H1 (cell line): ENCODE measurements at regions not wholly inside any gene's neighbourhood (a gene's known extent, or its start where the extent isn't known, plus 50 kb on each side); places are given as distances from the start of the nearest gene placed in this dataset.

ENCODE experiments used
- CTCF ChIA-PET: fragments of 300-600 bp; sonication (Branson Sonifier 250); formaldehyde crosslinking; loops from one replicate; lab custom pipeline; 2021; ENCODE audit not compliant: partially characterized antibody; lab: Charles Lee
- POLR2A ChIA-PET: fragments of 300-600 bp; sonication (Branson Sonifier 250); formaldehyde crosslinking; loops from one replicate; lab custom pipeline; 2021; ENCODE audit warnings: inconsistent platforms; ENCODE audit not compliant: partially characterized antibody; lab: Charles Lee
- DNase-seq, 2 experiments: peaks; one replicate each; pipeline versions ENCODE4 v3.0.0 to v3.0.0-alpha.2; 2010 to 2022; ENCODE audit warnings: low spot score in 2 of 2, low read depth in 1 of 2, mixed read lengths in 1 of 2
- FAIRE-seq: peaks from 2 replicates; lab custom pipeline; 2011; peaks lifted over from hg19 to GRCh38; lab: Jason Lieb, UNC
- H2AFZ ChIP-seq: 2 replicates; pipeline ENCODE4 v1.8.1; 2012; ENCODE audit warnings: low read length, inconsistent platforms
- H2AK5ac ChIP-seq: 2 replicates; pipeline ENCODE4 v1.6.1; 2013; ENCODE audit warnings: low read depth, low read length
- H2BK120ac ChIP-seq: replicated peaks from 2 replicates; pipeline ENCODE3; 2013; ENCODE audit warnings: low read depth, low read length, inconsistent platforms
- H2BK12ac ChIP-seq: 2 replicates; pipeline ENCODE4 v1.6.1; 2013; ENCODE audit warnings: low read depth, low read length
- H2BK15ac ChIP-seq: 2 replicates; pipeline ENCODE4 v1.6.1; 2013; ENCODE audit warnings: low read length
- H2BK20ac ChIP-seq: 2 replicates; pipeline ENCODE4 v1.6.1; 2013; ENCODE audit warnings: low read length
- H2BK5ac ChIP-seq: 2 replicates; pipeline ENCODE4 v1.6.1; 2013; ENCODE audit warnings: low read depth, low read length
- H3K14ac ChIP-seq: 2 replicates; pipeline ENCODE4 v1.6.1; 2013; ENCODE audit warnings: inconsistent platforms; ENCODE audit not compliant: insufficient read length
- H3K18ac ChIP-seq: 2 replicates; pipeline ENCODE4 v1.6.1; 2013; ENCODE audit warnings: low read length; ENCODE audit errors: extremely low read depth
- H3K23ac ChIP-seq: 2 replicates; pipeline ENCODE4 v1.6.1; 2013; ENCODE audit warnings: inconsistent platforms; ENCODE audit not compliant: insufficient read length
- H3K23me2 ChIP-seq: 2 replicates; pipeline ENCODE4 v1.6.1; 2013; ENCODE audit warnings: low read depth, low read length
- H3K27ac ChIP-seq: 2 replicates; pipeline ENCODE4 v1.6.1; 2011; ENCODE audit warnings: low read depth, low read length, inconsistent platforms
- H3K27me3 ChIP-seq, 4 experiments: replicated peaks in 1 of 4; 1 replicate in 1 of 4; 2 replicates in 3 of 4; pipeline versions ENCODE4 v1.6.1 to v1.8.1; 2011 to 2013; ENCODE audit warnings: low read length in 3 of 4, mild to moderate bottlenecking in 3 of 4, inconsistent platforms in 2 of 4, mixed read lengths in 2 of 4, moderate library complexity in 1 of 4; ENCODE audit not compliant: control insufficient read depth in 3 of 4, insufficient read depth in 3 of 4; ENCODE audit errors: extremely low read depth in 1 of 4
- H3K36me3 ChIP-seq, 4 experiments: 2 replicates each; pipeline versions ENCODE4 v1.6.1 to v1.8.1; 2011 to 2013; ENCODE audit warnings: mild to moderate bottlenecking in 4 of 4, low read length in 3 of 4, moderate library complexity in 2 of 4, control low read depth in 1 of 4, inconsistent platforms in 1 of 4; ENCODE audit not compliant: insufficient read depth in 4 of 4, control insufficient read depth in 2 of 4
- H3K4ac ChIP-seq: replicated peaks from 2 replicates; pipeline ENCODE3; 2013; ENCODE audit warnings: low read length, low read depth, mixed read lengths, inconsistent platforms; ENCODE audit not compliant: insufficient read length
- H3K4me1 ChIP-seq, 4 experiments: replicated peaks in 1 of 4; 1 replicate in 1 of 4; 2 replicates in 3 of 4; pipeline versions ENCODE4 v1.6.1 to v1.8.1; 2011 to 2013; ENCODE audit warnings: low read length in 3 of 4, inconsistent platforms in 2 of 4, mixed read lengths in 1 of 4; ENCODE audit not compliant: insufficient read depth in 4 of 4, control insufficient read depth in 3 of 4
- H3K4me2 ChIP-seq, 2 experiments: 2 replicates each; pipeline versions ENCODE4 v1.6.1 to v1.8.1; 2011 to 2013; ENCODE audit warnings: low read depth in 2 of 2, low read length in 2 of 2, control low read depth in 1 of 2, inconsistent platforms in 1 of 2, mild to moderate bottlenecking in 1 of 2; ENCODE audit not compliant: insufficient read depth in 1 of 2
- H3K4me3 ChIP-seq, 4 experiments: fragments of 200-600, 300-600 bp in 1 of 4; sonication (generic), shearing (Covaris generic), sonication (Bioruptor Twin) in 1 of 4; 2 replicates each; pipeline versions ENCODE4 v1.5.1 to v1.8.1; 2011 to 2016; ENCODE audit warnings: low read length in 4 of 4, low read depth in 3 of 4, control low read depth in 2 of 4, inconsistent platforms in 2 of 4, mild to moderate bottlenecking in 2 of 4, mixed read lengths in 1 of 4, moderate library complexity in 1 of 4; ENCODE audit not compliant: insufficient read depth in 2 of 4; ENCODE audit errors: extremely low read depth in 1 of 4
- H3K56ac ChIP-seq: replicated peaks from 2 replicates; pipeline ENCODE3; 2013; ENCODE audit warnings: low read depth, mild to moderate bottlenecking, mixed read lengths, low read length, inconsistent platforms; ENCODE audit not compliant: insufficient read length
- H3K79me1 ChIP-seq: 2 replicates; pipeline ENCODE4 v1.6.1; 2013; ENCODE audit warnings: low read depth, low read length, control low read depth
- H3K79me2 ChIP-seq, 2 experiments: 2 replicates each; pipeline versions ENCODE4 v1.6.1 to v1.8.1; 2012 to 2013; ENCODE audit warnings: low read length in 2 of 2, mild to moderate bottlenecking in 2 of 2, inconsistent platforms in 1 of 2; ENCODE audit not compliant: insufficient read depth in 2 of 2, control insufficient read depth in 1 of 2
- H3K9ac ChIP-seq, 4 experiments: replicated peaks in 1 of 4; 1 replicate in 1 of 4; 2 replicates in 3 of 4; pipeline versions ENCODE4 v1.6.1 to v1.8.1; 2011 to 2013; ENCODE audit warnings: low read depth in 3 of 4, low read length in 3 of 4, control low read depth in 2 of 4, mild to moderate bottlenecking in 2 of 4, moderate library complexity in 2 of 4, inconsistent platforms in 1 of 4; ENCODE audit errors: extremely low read depth in 1 of 4
- H3K9me3 ChIP-seq, 2 experiments: 2 replicates each; pipeline versions ENCODE4 v1.6.1 to v1.8.1; 2012 to 2013; ENCODE audit warnings: mild to moderate bottlenecking in 2 of 2, moderate library complexity in 2 of 2, control low read depth in 1 of 2, inconsistent platforms in 1 of 2, low read depth in 1 of 2, low read length in 1 of 2, mixed read lengths in 1 of 2; ENCODE audit not compliant: insufficient read depth in 2 of 2
- H4K20me1 ChIP-seq, 2 experiments: replicated peaks in 1 of 2; 2 replicates each; pipeline versions ENCODE3 to v1.8.1; 2011 to 2013; ENCODE audit warnings: inconsistent platforms in 2 of 2, low read length in 2 of 2, mild to moderate bottlenecking in 1 of 2; ENCODE audit not compliant: insufficient read depth in 2 of 2, control insufficient read depth in 1 of 2
- H4K5ac ChIP-seq: 2 replicates; pipeline ENCODE4 v1.6.1; 2013; ENCODE audit warnings: low read length, low read depth, mixed read lengths, inconsistent platforms; ENCODE audit not compliant: insufficient read length
- H4K8ac ChIP-seq: 2 replicates; pipeline ENCODE4 v1.8.0; 2013; ENCODE audit warnings: mild to moderate bottlenecking, moderate library complexity, low read length, inconsistent platforms; ENCODE audit not compliant: insufficient read depth; ENCODE audit errors: extremely low read depth
- H4K91ac ChIP-seq: replicated peaks from 2 replicates; pipeline ENCODE3; 2013; ENCODE audit warnings: low read length, mixed read lengths, inconsistent platforms; ENCODE audit not compliant: insufficient read length
- ATF2 ChIP-seq: IDR thresholded peaks from 2 replicates; pipeline ENCODE4 v1.6.1; 2012; ENCODE audit warnings: low read length, inconsistent platforms
- ATF3 ChIP-seq: IDR thresholded peaks from 2 replicates; pipeline ENCODE4 v1.6.1; 2011; ENCODE audit warnings: low read depth, mild to moderate bottlenecking, low read length; ENCODE audit not compliant: insufficient read depth
- BRCA1 ChIP-seq: IDR thresholded peaks from 2 replicates; pipeline ENCODE4 v1.6.1; 2012; ENCODE audit warnings: low read depth, low read length, improper control_type of control experiment
- CBX8 ChIP-seq: fragments of 300-800, 300-1000 bp; sonication (generic); IDR thresholded peaks from 2 replicates; pipeline ENCODE4 v1.7.1; 2016; ENCODE audit warnings: low read depth, low read length, borderline replicate concordance
- CHD1 ChIP-seq: IDR thresholded peaks from 2 replicates; pipeline ENCODE4 v1.6.1; 2012; ENCODE audit warnings: low read depth, low read length, improper control_type of control experiment
- POU5F1 ChIP-seq: IDR thresholded peaks from 2 replicates; pipeline ENCODE4 v1.6.1; 2011; ENCODE audit warnings: low read depth, mild to moderate bottlenecking, low read length, moderate library complexity
- RAD21 ChIP-seq, 2 experiments: IDR thresholded peaks in 1 of 2; conservative IDR thresholded peaks in 1 of 2; 2 replicates each; pipeline ENCODE4 v1.6.1; 2011; ENCODE audit warnings: low read depth in 2 of 2, low read length in 2 of 2, improper control_type of control experiment in 1 of 2, inconsistent platforms in 1 of 2, mild to moderate bottlenecking in 1 of 2, moderate library complexity in 1 of 2
- RNF2 ChIP-seq: fragments of 200-900, 300-1000 bp; sonication (generic); IDR thresholded peaks from 2 replicates; pipeline ENCODE4 v1.7.1; 2016; ENCODE audit warnings: borderline replicate concordance, low read depth, mild to moderate bottlenecking, antibody characterized with exemption, low read length; ENCODE audit not compliant: poor library complexity, severe bottlenecking; ENCODE audit errors: missing control alignments
- SP4 ChIP-seq: IDR thresholded peaks from 2 replicates; pipeline ENCODE4 v1.6.1; 2012; ENCODE audit warnings: low read length, inconsistent platforms
- TAF1 ChIP-seq: IDR thresholded peaks from 2 replicates; pipeline ENCODE4 v1.6.1; 2011; ENCODE audit warnings: mild to moderate bottlenecking, low read depth, low read length
- WGBS, 2 experiments: shearing (Covaris generic) in 1 of 2; methylation state at CpG; one replicate each; pipeline versions ENCODE4 v1.1.6 to v1.1.7; 2013 to 2015; ENCODE audit warnings: low lambda C conversion rate in 2 of 2, mixed read lengths in 2 of 2, inconsistent platforms in 1 of 2, low coverage in 1 of 2, missing lambda C conversion rate in 1 of 2; ENCODE audit not compliant: insufficient replicate concordance in 2 of 2, insufficient coverage in 1 of 2, insufficient read length in 1 of 2; ENCODE audit errors: extremely low coverage in 1 of 2, missing lambda C conversion rate in 1 of 2; 5-methylcytosine and 5-hydroxymethylcytosine counted together

GRCh38 chr6:139844907-139845306 lies 470.5 kb upstream of the CITED2 start (continued):
- TF ChIP-seq TAF1: no peak

- Histone ChIP-seq H3K4ac (no peak overlapping the region), H3K27me3 (no peaks in the 10 kb centered on the region), H3K18ac (no peak overlapping the region), H3K36me3 (no peaks in the 10 kb centered on the region), H2BK12ac (no peak overlapping the region), H4K91ac (no peak overlapping the region), H3K4me2 (no peak overlapping the region), H3K23me2 (no peaks in the 10 kb centered on the region), H3K14ac (no peak overlapping the region), H2BK120ac (no peak overlapping the region), H2BK15ac (no peak overlapping the region), H3K9me3 (peaks cover 0 to 2% of the 10 kb centered on the region in 2 experiments; a peak in 1 of 4 replicates), H4K5ac (no peak overlapping the region), H2AK5ac (no peak overlapping the region), H4K20me1 (no peaks in the 10 kb centered on the region), H3K56ac (no peak overlapping the region), H2BK20ac (no peak overlapping the region), H3K4me3 (no peak overlapping the region), H3K79me2 (no peaks in the 10 kb centered on the region), H3K23ac (no peak overlapping the region), H2BK5ac (no peak overlapping the region), H4K8ac (no peak overlapping the region), H2AFZ (no peak overlapping the region), H3K27ac (no peak overlapping the region), H3K79me1 (no peaks in the 10 kb centered on the region), H3K4me1 (no peaks in the 10 kb centered on the region; a peak in 1 of 7 replicates), H3K9ac (no peak overlapping the region)
- CTCF ChIA-PET: no interaction called here
- POLR2A ChIA-PET: no interaction called here
- DNase-seq: no peak
- no peak for FAIRE-seq
- 86% methylated on average over 2 of the region's 2 CpGs; no CpG with 5 or more reads in 1 of the 2 experiments for WGBS, 2 experiments
- no peak for TF ChIP-seq SP4
- no peak for TF ChIP-seq CBX8
- TF ChIP-seq ATF3: no peak
- TF ChIP-seq RAD21 (IDR thresholded peaks at IDR 0.05 in 1 of 2, conservative IDR thresholded peaks at IDR 0.05 in 1 of 2; ENCODE audit: low read depth in 2 of 2, low read length in 2 of 2): no peak
- no peak for TF ChIP-seq ATF2
- no peak for TF ChIP-seq CHD1
- TF ChIP-seq BRCA1: no peak
- no peak for TF ChIP-seq RNF2
- TF ChIP-seq POU5F1: no peak
These were observed 467.4 kb upstream of the CITED2 start for GRCh38 chr6:139841794-139842215.
